Activated T-helper 9 cell treated with anti-CD3 and anti-CD28 coated beads, Interleukin-2, amount 50 U/mL, for 16 hours (primary cell): ENCODE measurements at regions not wholly inside any gene's neighbourhood (a gene's known extent, or its start where the extent isn't known, plus 50 kb on each side); places are given as distances from the start of the nearest gene placed in this dataset.
"Not testable (repeated sequence)": the region's sequence is repeated elsewhere in the genome, so short reads cannot be mapped to it uniquely, and the experiment has no call there.

Experiments used
- DNase-seq: peaks from one replicate; pipeline ENCODE4 v3.0.0-alpha.2; 2020; ENCODE audit warnings: low read depth

GRCh38 chr14:105903971-105904370, 377.6 kb downstream of the TMEM121 start:
- DNase-seq: no peak

GRCh38 chr14:105904379-105904778, 378.0 kb downstream of the TMEM121 start:
- DNase-seq: no peak

GRCh38 chr14:105905456-105905855, 379.1 kb downstream of the TMEM121 start:
- no peak for DNase-seq

- no peak for DNase-seq
These were observed 380.9 kb downstream of the TMEM121 start for GRCh38 chr14:105907276-105907675.

GRCh38 chr14:105908006-105908405, 381.6 kb downstream of the TMEM121 start:
- DNase-seq: no peak

GRCh38 chr14:105908481-105908911, 382.1 kb downstream of the TMEM121 start:
- DNase-seq: no peak

GRCh38 chr14:105909046-105909827, 382.9 kb downstream of the TMEM121 start:
- no peak for DNase-seq

GRCh38 chr14:105909828-105910120, 383.4 kb downstream of the TMEM121 start:
- DNase-seq: not testable (repeated sequence)

GRCh38 chr14:105910426-105910825, 384.0 kb downstream of the TMEM121 start:
- DNase-seq: no peak

GRCh38 chr14:105911006-105911847, 384.8 kb downstream of the TMEM121 start:
- DNase-seq: no peak

- DNase-seq: not testable (repeated sequence)
These were observed 385.5 kb downstream of the TMEM121 start for GRCh38 chr14:105911848-105912292.

GRCh38 chr14:105912641-105913180, 386.3 kb downstream of the TMEM121 start:
- DNase-seq: no peak

- no peak for DNase-seq
These were observed 386.8 kb downstream of the TMEM121 start for GRCh38 chr14:105913221-105913620.

GRCh38 chr14:105913861-105914260, 387.5 kb downstream of the TMEM121 start:
- no peak for DNase-seq

GRCh38 chr14:105914281-105914680, 387.9 kb downstream of the TMEM121 start:
- DNase-seq: not testable (repeated sequence)

GRCh38 chr14:105914738-105915385, 388.5 kb downstream of the TMEM121 start:
- DNase-seq: no peak

- not testable (repeated sequence) for DNase-seq
These were observed 389.2 kb downstream of the TMEM121 start for GRCh38 chr14:105915546-105915945.

GRCh38 chr14:105917136-105917932, 391.0 kb downstream of the TMEM121 start:
- not testable (repeated sequence) for DNase-seq

- no peak for DNase-seq
These were observed 391.6 kb downstream of the TMEM121 start for GRCh38 chr14:105917933-105918436.

- DNase-seq: no peak
These were observed 392.3 kb downstream of the TMEM121 start for GRCh38 chr14:105918496-105919262.
